ENCODE measurements at regions not wholly inside any gene's neighbourhood (a gene's known extent, or its start where the extent isn't known, plus 50 kb on each side); places are given as distances from the start of the nearest gene placed in this dataset.

DNA sequence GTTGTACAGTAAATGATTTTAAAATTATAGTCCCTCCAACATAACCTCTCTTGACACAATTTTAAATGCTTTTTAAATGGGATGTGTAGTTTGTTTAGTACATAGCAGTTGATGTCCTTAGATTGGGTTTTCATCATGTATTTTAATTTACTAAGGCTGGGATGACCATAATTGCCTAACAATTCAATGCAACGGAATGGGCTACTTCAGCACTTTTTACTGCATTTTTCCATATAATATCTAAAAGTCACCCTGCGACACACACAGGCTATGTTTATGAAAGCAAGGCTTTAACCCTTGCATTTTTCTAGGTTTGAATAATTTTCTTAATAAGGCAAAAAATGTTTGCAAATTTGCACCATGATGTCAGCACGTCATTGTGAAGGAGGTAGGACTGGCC, 321.0 kb downstream of the DLEU7 start:
- Histone ChIP-seq H3K79me1 (ENCODE audit: insufficient read depth, low read depth, low read length, poor library complexity, severe bottlenecking) (no peaks in the 10 kb centered on the region), H3K4ac (ENCODE audit: low read depth, low read length) (no peak overlapping the region), H2BK5ac (ENCODE audit: insufficient read length, low read length) (no peak overlapping the region), H3K18ac (ENCODE audit: insufficient read length, low read depth, low read length) (no peak overlapping the region), H3K56ac (ENCODE audit: insufficient read length, low read depth, low read length) (no peak overlapping the region), H4K91ac (ENCODE audit: insufficient read length, low read depth, low read length) (no peak overlapping the region), H2BK120ac (ENCODE audit: low read depth, low read length, poor library complexity, severe bottlenecking) (no peak overlapping the region), H2BK15ac (ENCODE audit: low read depth, low read length) (no peak overlapping the region), H3K27me3 (ENCODE audit: insufficient read depth, low read length) (no peaks in the 10 kb centered on the region), H3K79me2 (ENCODE audit: insufficient read depth, low read length) (no peaks in the 10 kb centered on the region), H4K20me1 (ENCODE audit: control insufficient read depth, insufficient read depth, insufficient read length) (no peaks in the 10 kb centered on the region), H3K9ac (ENCODE audit: extremely low read depth, insufficient read length, low read length) (no peak overlapping the region), H2BK20ac (ENCODE audit: low read depth, low read length, poor library complexity, severe bottlenecking) (no peak overlapping the region), H3K4me1 (ENCODE audit: insufficient read depth, low read length) (no peaks in the 10 kb centered on the region), H3K23me2 (ENCODE audit: insufficient read length, low read depth, low read length, poor library complexity, severe bottlenecking) (no peaks in the 10 kb centered on the region), H2AK5ac (ENCODE audit: insufficient read length, low read length) (no peak overlapping the region), H3K14ac (ENCODE audit: insufficient read depth, low read length) (no peak overlapping the region), H3K23ac (ENCODE audit: insufficient read length, low read depth, low read length) (no peak overlapping the region), H4K5ac (ENCODE audit: insufficient read length, low read depth, low read length) (no peak overlapping the region), H3K9me3 (ENCODE audit: control insufficient read depth, low read depth, low read length) (no peaks in the 10 kb centered on the region), H3K27ac (ENCODE audit: insufficient read length, low read depth, low read length) (no peak overlapping the region), H4K8ac (replicated peaks; ENCODE audit: insufficient read length, low read depth, low read length) (no peak overlapping the region), H2BK12ac (ENCODE audit: insufficient read length, low read depth, low read length) (no peak overlapping the region), H3K4me2 (ENCODE audit: insufficient read depth, insufficient read length, low read length) (no peak overlapping the region), H3T11ph (ENCODE audit: low read length) (no peak overlapping the region), H2AFZ (ENCODE audit: low read length) (no peak overlapping the region)
- no CpG with 5 or more reads among the region's 3 CpGs for whole genome bisulfite sequencing (ENCODE audit: extremely low coverage, insufficient read length, low lambda C conversion rate)
- TF ChIP-seq, protein P1, sequence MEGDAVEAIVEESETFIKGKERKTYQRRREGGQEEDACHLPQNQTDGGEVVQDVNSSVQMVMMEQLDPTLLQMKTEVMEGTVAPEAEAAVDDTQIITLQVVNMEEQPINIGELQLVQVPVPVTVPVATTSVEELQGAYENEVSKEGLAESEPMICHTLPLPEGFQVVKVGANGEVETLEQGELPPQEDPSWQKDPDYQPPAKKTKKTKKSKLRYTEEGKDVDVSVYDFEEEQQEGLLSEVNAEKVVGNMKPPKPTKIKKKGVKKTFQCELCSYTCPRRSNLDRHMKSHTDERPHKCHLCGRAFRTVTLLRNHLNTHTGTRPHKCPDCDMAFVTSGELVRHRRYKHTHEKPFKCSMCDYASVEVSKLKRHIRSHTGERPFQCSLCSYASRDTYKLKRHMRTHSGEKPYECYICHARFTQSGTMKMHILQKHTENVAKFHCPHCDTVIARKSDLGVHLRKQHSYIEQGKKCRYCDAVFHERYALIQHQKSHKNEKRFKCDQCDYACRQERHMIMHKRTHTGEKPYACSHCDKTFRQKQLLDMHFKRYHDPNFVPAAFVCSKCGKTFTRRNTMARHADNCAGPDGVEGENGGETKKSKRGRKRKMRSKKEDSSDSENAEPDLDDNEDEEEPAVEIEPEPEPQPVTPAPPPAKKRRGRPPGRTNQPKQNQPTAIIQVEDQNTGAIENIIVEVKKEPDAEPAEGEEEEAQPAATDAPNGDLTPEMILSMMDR (conservative IDR thresholded peaks at IDR 0.05) = no peak
- no peak for DNase-seq
- H3K27me3 Mint-ChIP-seq (ENCODE audit: low read depth) = no peaks in the 10 kb centered on the region
- no peaks in the 10 kb centered on the region; a peak in 1 of 5 replicates for H3K9me3 Mint-ChIP-seq
- H3K4me3 Mint-ChIP-seq = no peak overlapping the region
- H3K4me1 Mint-ChIP-seq = peaks cover 19 to 23% of the 10 kb centered on the region in 2 experiments
- no peaks in the 10 kb centered on the region for H3K36me3 Mint-ChIP-seq (ENCODE audit: insufficient read depth in 1 of 3, low read depth in 3 of 3)
- H3K27ac Mint-ChIP-seq = no peak overlapping the region

Data from H9 (cell line).